ENCODE measurements at regions not wholly inside any gene's neighbourhood (a gene's known extent, or its start where the extent isn't known, plus 50 kb on each side); places are given as distances from the start of the nearest gene placed in this dataset.

DNA sequence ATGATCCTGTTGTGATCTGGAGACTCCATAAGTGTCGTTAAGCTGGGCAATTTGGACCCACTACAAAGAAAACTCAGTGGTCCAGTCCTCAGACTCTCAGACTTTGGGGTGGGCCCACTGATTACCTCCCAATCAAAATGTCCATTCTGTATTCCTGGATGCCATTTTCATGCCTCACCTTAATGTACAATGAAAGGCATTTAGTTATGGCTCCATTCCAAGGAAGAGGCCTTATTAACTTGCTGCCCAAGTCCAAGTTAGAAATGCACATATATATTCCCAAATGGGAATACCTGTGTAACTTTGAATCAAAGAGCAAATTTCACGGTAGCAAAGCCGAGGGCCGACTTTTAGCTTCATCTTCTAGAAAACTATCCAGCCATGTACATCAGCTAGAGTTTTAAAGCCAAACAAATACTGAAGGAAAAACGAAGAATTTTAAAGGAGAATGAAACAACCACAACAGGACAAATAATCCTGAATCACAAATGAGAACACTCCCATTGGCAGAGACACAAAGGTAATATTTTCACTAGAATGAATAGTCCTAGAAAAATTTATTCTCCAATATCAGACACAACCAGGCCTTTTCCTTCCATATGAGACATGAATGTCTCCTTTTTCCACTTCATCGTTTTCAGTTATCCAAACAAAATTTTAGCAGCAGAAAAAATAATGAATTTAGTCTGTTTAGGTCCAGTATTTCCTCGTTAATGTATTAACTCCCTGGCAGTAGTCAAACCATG is 63.7 kb upstream of the HHIP start:
- H3K4me2 ChIP-seq (ENCODE audit: insufficient read depth, low read length), result peak overlapping the region; percentile 86
- FAIRE-seq (peak; percentile 75), DNase-seq (ENCODE audit: low read depth, low spot score) (peak; percentile 72)
- ChIA-PET POLR2A (no interaction called here), CTCF (interaction anchor here (1.9 to 2.5 kb wide), 2 partner anchors 9 to 67 kb away, joined by 5 to 18 read pairs; no protein-coding TSS in a partner anchor)
- no peaks in the 10 kb centered on the region for H3K27me3 ChIP-seq (ENCODE audit: control insufficient read depth in 2 of 2, insufficient read depth in 2 of 2, low read length in 2 of 2)
- H4K20me1 ChIP-seq (replicated peaks; ENCODE audit: control insufficient read depth, extremely low read depth, insufficient read depth, low read length), result no peaks in the 10 kb centered on the region
- H3K36me3 ChIP-seq (ENCODE audit: control insufficient read depth in 2 of 2, extremely low read depth in 1 of 2, insufficient read depth in 2 of 2, low read length in 2 of 2), result no peaks in the 10 kb centered on the region
- dilution Hi-C loops (cut with MboI; ENCODE audit: extremely low pct_ligation_motif_present, low sequenced_read_pairs) (no loop called here), intact Hi-C loops (cut with micrococcal nuclease) (loop anchor here (1.0 kb wide), 1 partner anchor 64 kb away; the partner anchor contains the start of gene HHIP)
- H3K4me1 ChIP-seq (ENCODE audit: control insufficient read depth, extremely low read depth, insufficient read depth, low read length), result peaks cover 70% of the 10 kb centered on the region
- H2AFZ ChIP-seq (ENCODE audit: low read depth, low read length), result peak overlapping the region; percentile 41
- H3K9me1 ChIP-seq (replicated peaks; ENCODE audit: control insufficient read depth, extremely low read depth, insufficient read depth, low read length), result no peaks in the 10 kb centered on the region
- H3K79me2 ChIP-seq (ENCODE audit: control insufficient read depth, insufficient read depth, low read length), result peaks cover 32% of the 10 kb centered on the region
- peak overlapping the region in 1 of 3 experiments; percentile 21 for H3K4me3 ChIP-seq (replicated peaks in 1 of 3; ENCODE audit: insufficient read depth in 1 of 3, low read depth in 1 of 3, low read length in 3 of 3)
- BruUV-seq (replicated peaks), result no TSS peak
- peak overlapping the region; percentile 84 for H3K9ac ChIP-seq (replicated peaks; ENCODE audit: extremely low read depth, insufficient read depth, low read length)
- TF ChIP-seq JUN (IDR thresholded peaks at IDR 0.05; ENCODE audit: borderline replicate concordance, insufficient read depth, insufficient read length, low read depth) (peak; percentile 2), EZH2 (IDR thresholded peaks at IDR 0.05; ENCODE audit: borderline replicate concordance, low read depth, low read length, severe bottlenecking) (no peak), MAX (IDR thresholded peaks at IDR 0.05; ENCODE audit: insufficient read depth, insufficient read length) (no peak), POLR2A (IDR thresholded peaks at IDR 0.05; ENCODE audit: low read depth, low read length) (peak; percentile 68), POLR2AphosphoS5 (IDR thresholded peaks at IDR 0.05; ENCODE audit: insufficient read depth, low read depth, low read length) (no peak), MYC (IDR thresholded peaks at IDR 0.05; ENCODE audit: low read depth, low read length) (no peak), FOS (IDR thresholded peaks at IDR 0.05; ENCODE audit: borderline replicate concordance, insufficient read depth, low read length) (peak; percentile 42), GATA2 (IDR thresholded peaks at IDR 0.05; ENCODE audit: insufficient read depth, insufficient read length, low read depth, low read length) (no peak), CTCF (IDR thresholded peaks at IDR 0.05; ENCODE audit: extremely low read depth in 1 of 2, insufficient read depth in 1 of 2, low read depth in 1 of 2, low read length in 2 of 2) (no peak)
- peak overlapping the region; percentile 96 for H3K27ac ChIP-seq (ENCODE audit: insufficient read depth, low read depth, low read length)
- no peaks in the 10 kb centered on the region for H3K9me3 ChIP-seq (replicated peaks; ENCODE audit: control insufficient read depth, insufficient read depth, low read length)

All from endothelial cell of umbilical vein (primary cell).